GM19023 (cell line): ENCODE measurements at regions not wholly inside any gene's neighbourhood (a gene's known extent, or its start where the extent isn't known, plus 50 kb on each side); places are given as distances from the start of the nearest gene placed in this dataset.
"Not testable (repeated sequence)": the region's sequence is repeated elsewhere in the genome, so short reads cannot be mapped to it uniquely, and the experiment has no call there.

Source experiments
- ATAC-seq: cut with Tn5 transposase; IDR thresholded peaks from one replicate; pipeline ENCODE4 v1.9.1; 2021; ENCODE audit warnings: mild to moderate bottlenecking, moderate library complexity; ENCODE audit not compliant: unreplicated experiment

- not testable (repeated sequence) for ATAC-seq
Measured at GRCh38 chr9:115692868-115693267, 460.7 kb upstream of the PAPPA start.

- ATAC-seq = no peak
Measured at GRCh38 chr9:115694014-115694413, 459.6 kb upstream of the PAPPA start.

GRCh38 chr9:115694991-115695390 lies 458.6 kb upstream of the PAPPA start:
- ATAC-seq = no peak

GRCh38 chr9:115712981-115713380 lies 440.6 kb upstream of the PAPPA start:
- no peak for ATAC-seq

GRCh38 chr9:115715666-115716065 lies 437.9 kb upstream of the PAPPA start:
- ATAC-seq = no peak

GRCh38 chr9:115717298-115717697 lies 436.3 kb upstream of the PAPPA start:
- ATAC-seq = no peak

- ATAC-seq = no peak
Measured at GRCh38 chr9:115717711-115718173, 435.8 kb upstream of the PAPPA start.

GRCh38 chr9:115730396-115730795 lies 423.2 kb upstream of the PAPPA start:
- no peak for ATAC-seq

GRCh38 chr9:115730845-115731244 lies 422.7 kb upstream of the PAPPA start:
- no peak for ATAC-seq

GRCh38 chr9:115733318-115734110 lies 420.1 kb upstream of the PAPPA start:
- ATAC-seq = no peak

- no peak for ATAC-seq
Measured at GRCh38 chr9:115739096-115739875, 414.3 kb upstream of the PAPPA start.

- ATAC-seq = no peak
Measured at GRCh38 chr9:115740986-115741385, 412.6 kb upstream of the PAPPA start.

GRCh38 chr9:115743709-115744605 lies 409.6 kb upstream of the PAPPA start:
- no peak for ATAC-seq

GRCh38 chr9:115746496-115746895 lies 407.1 kb upstream of the PAPPA start:
- ATAC-seq = no peak

- no peak for ATAC-seq
Measured at GRCh38 chr9:115747731-115748130, 405.9 kb upstream of the PAPPA start.

GRCh38 chr9:115756736-115757135 lies 396.9 kb upstream of the PAPPA start:
- no peak for ATAC-seq

- ATAC-seq = no peak
Measured at GRCh38 chr9:115757461-115757860, 396.1 kb upstream of the PAPPA start.

- ATAC-seq = no peak
Measured at GRCh38 chr9:115758441-115758840, 395.1 kb upstream of the PAPPA start.

- no peak for ATAC-seq
Measured at GRCh38 chr9:115759426-115759825, 394.2 kb upstream of the PAPPA start.

GRCh38 chr9:115764645-115765044 lies 388.9 kb upstream of the PAPPA start:
- no peak for ATAC-seq

GRCh38 chr9:115765060-115765459 lies 388.5 kb upstream of the PAPPA start:
- ATAC-seq = no peak
